ENCODE measurements at regions not wholly inside any gene's neighbourhood (a gene's known extent, or its start where the extent isn't known, plus 50 kb on each side); places are given as distances from the start of the nearest gene placed in this dataset.
"Not testable (repeated sequence)": the region's sequence is repeated elsewhere in the genome, so short reads cannot be mapped to it uniquely, and the experiment has no call there.

- FAIRE-seq = no peak
Observed at GRCh38 chr1:115179397-115180079, 90.2 kb upstream of the TSPAN2 start.

- no peak for FAIRE-seq
Observed at GRCh38 chr1:115176189-115176588, 86.9 kb upstream of the TSPAN2 start.

GRCh38 chr1:115175596-115175995 lies 86.3 kb upstream of the TSPAN2 start:
- no peak for FAIRE-seq

GRCh38 chr1:115173151-115173550 lies 83.8 kb upstream of the TSPAN2 start:
- FAIRE-seq = no peak

- FAIRE-seq = no peak
Observed at GRCh38 chr1:115172270-115172669, 83.0 kb upstream of the TSPAN2 start.

GRCh38 chr1:115170961-115171392 lies 81.7 kb upstream of the TSPAN2 start:
- FAIRE-seq = no peak

GRCh38 chr1:115170377-115170776 lies 81.1 kb upstream of the TSPAN2 start:
- FAIRE-seq = no peak

- FAIRE-seq = no peak
Observed at GRCh38 chr1:115168026-115168425, 78.7 kb upstream of the TSPAN2 start.

- FAIRE-seq = no peak
Observed at GRCh38 chr1:115166531-115167091, 77.3 kb upstream of the TSPAN2 start.

- FAIRE-seq = no peak
Observed at GRCh38 chr1:115165776-115166175, 76.5 kb upstream of the TSPAN2 start.

- no peak for FAIRE-seq
Observed at GRCh38 chr1:115164940-115165705, 75.8 kb upstream of the TSPAN2 start.

- FAIRE-seq = no peak
Observed at GRCh38 chr1:115164484-115164883, 75.2 kb upstream of the TSPAN2 start.

GRCh38 chr1:115160728-115161127 lies 71.4 kb upstream of the TSPAN2 start:
- no peak for FAIRE-seq

- FAIRE-seq = no peak
Observed at GRCh38 chr1:115159958-115160357, 70.7 kb upstream of the TSPAN2 start.

- no peak for FAIRE-seq
Observed at GRCh38 chr1:115158181-115158580, 68.9 kb upstream of the TSPAN2 start.

GRCh38 chr1:115156826-115157468 lies 67.6 kb upstream of the TSPAN2 start:
- no peak for FAIRE-seq

- no peak for FAIRE-seq
Observed at GRCh38 chr1:115153966-115154557, 64.8 kb upstream of the TSPAN2 start.

- FAIRE-seq = not testable (repeated sequence)
Observed at GRCh38 chr1:115147928-115148327, 58.6 kb upstream of the TSPAN2 start.

GRCh38 chr1:115145226-115145625 lies 55.9 kb upstream of the TSPAN2 start:
- FAIRE-seq = no peak

GRCh38 chr1:115144176-115144575 lies 54.9 kb upstream of the TSPAN2 start:
- FAIRE-seq = no peak

GRCh38 chr1:115142616-115143015 lies 53.3 kb upstream of the TSPAN2 start:
- FAIRE-seq = no peak

GRCh38 chr1:115141145-115141454 lies 51.8 kb upstream of the TSPAN2 start:
- no peak for FAIRE-seq

GRCh38 chr1:115140442-115141144 lies 51.3 kb upstream of the TSPAN2 start:
- no peak for FAIRE-seq

Measured in G401.6 (cell line).